Urinary bladder (tissue), 3 donors: ENCODE measurements at regions not wholly inside any gene's neighbourhood (a gene's known extent, or its start where the extent isn't known, plus 50 kb on each side); places are given as distances from the start of the nearest gene placed in this dataset.

Experiments used
- DNase-seq: peaks from one replicate; pipeline ENCODE4 v3.0.0-alpha.2; 2015; ENCODE audit errors: extremely low spot score
- H3K27ac ChIP-seq: one replicate; pipeline ENCODE4 v1.5.1; 2013; ENCODE audit warnings: low read depth, mild to moderate bottlenecking, moderate library complexity
- H3K36me3 ChIP-seq: one replicate; pipeline ENCODE4 v1.6.1; 2013; ENCODE audit warnings: mild to moderate bottlenecking, moderate library complexity; ENCODE audit not compliant: insufficient read depth
- H3K4me1 ChIP-seq: one replicate; pipeline ENCODE4 v1.6.1; 2013; ENCODE audit warnings: mild to moderate bottlenecking, moderate library complexity; ENCODE audit not compliant: insufficient read depth
- H3K4me3 ChIP-seq: one replicate; pipeline ENCODE4 v1.5.1; 2013; ENCODE audit warnings: low read depth, low read length
- WGBS: extraction: QIAGEN DNeasy Blood & Tissue Kit; methylation state at CpG from one replicate; pipeline ENCODE4 v1.1.7; 2013; 5-methylcytosine and 5-hydroxymethylcytosine counted together
- donor health status: healthy with polysubstance abuse.
- donor health status: healthy.

DNA sequence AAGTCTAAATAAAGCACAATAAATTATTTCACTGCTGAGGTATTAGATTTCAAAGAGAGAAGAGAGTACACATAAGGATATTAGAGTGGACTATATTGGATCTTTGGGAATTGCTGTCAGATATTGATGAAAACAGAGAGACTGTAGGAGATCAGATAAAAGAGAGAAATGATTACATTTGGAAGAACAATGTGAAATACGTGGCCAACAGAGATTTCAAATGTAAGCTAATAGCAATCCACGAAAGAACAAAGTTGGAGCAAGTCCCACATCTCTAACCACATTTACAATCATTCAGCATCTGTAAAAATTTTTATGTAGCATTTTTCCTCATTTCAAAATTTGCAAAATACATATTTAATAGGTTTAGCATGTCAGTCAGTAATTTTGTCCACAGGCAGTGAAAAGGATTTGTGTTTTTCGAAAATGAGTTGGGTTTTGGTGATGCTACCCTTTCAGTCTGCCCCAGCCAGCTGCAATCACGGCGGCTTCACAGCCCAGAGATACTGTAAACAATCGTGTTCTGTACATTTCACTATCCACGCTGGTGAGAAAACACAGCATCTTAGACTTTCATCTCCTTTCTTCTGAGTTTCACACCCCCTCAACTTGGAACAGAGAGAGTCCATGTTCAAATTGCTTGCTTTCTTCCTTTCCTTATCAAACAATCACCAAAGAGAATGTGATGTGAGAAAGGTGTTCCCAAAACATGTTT is 209.1 kb upstream of the LYPLAL1 start:
- Histone ChIP-seq H3K36me3 (no peaks in the 10 kb centered on the region), H3K4me3 (no peak overlapping the region), H3K27ac (no peak overlapping the region), H3K4me1 (no peaks in the 10 kb centered on the region)
- DNase-seq, result no peak
- 34% methylated on average over 7 of the region's 7 CpGs for WGBS

DNA sequence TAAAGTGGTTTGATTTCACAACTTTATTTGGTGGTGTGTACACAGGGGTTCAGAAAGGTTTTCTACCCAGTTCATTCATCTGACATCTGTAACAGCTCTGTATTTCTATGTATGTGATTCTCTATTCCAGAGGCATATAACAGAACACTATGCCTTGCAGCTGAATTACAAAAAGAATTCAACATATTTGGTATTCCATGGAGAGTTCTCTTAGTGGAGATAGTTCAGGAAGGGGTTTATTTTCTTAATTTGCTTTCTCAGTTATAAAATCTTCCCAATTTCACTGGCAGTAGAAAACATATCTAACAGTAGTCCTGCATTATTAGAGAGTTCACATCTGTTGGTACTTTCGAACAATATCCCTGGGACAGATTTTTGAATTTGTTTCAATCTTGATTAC is 207.9 kb upstream of the LYPLAL1 start:
- no peak overlapping the region for H3K4me3 ChIP-seq
- 66% methylated on average over 1 of the region's 1 CpG for WGBS
- H3K36me3 ChIP-seq, result no peaks in the 10 kb centered on the region
- no peak overlapping the region for H3K27ac ChIP-seq
- no peaks in the 10 kb centered on the region for H3K4me1 ChIP-seq
- DNase-seq, result no peak

DNA sequence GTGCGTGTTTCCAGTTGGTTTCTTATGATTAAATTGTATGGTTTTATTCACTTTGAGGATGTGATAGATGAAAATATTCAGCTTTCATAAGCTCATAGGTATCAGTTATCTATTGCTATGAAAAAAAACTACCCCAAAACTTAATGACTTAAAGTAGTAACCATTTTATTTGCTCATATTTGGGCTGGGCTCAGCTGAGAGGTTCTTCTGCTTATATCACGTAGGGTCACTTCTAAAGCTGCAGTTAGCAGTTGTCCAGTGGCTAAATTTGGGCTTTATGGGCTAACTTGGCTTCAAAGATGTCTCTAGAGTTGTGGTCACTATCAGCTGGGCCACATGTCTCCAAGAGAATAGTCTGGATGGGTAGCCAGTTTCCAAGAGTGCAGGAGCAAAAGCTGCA is 206.4 kb upstream of the LYPLAL1 start:
- H3K4me3 ChIP-seq, result no peak overlapping the region
- H3K4me1 ChIP-seq, result no peaks in the 10 kb centered on the region
- DNase-seq, result no peak
- no peaks in the 10 kb centered on the region for H3K36me3 ChIP-seq
- WGBS, result 95% methylated on average over 2 of the region's 2 CpGs
- H3K27ac ChIP-seq, result no peak overlapping the region

DNA sequence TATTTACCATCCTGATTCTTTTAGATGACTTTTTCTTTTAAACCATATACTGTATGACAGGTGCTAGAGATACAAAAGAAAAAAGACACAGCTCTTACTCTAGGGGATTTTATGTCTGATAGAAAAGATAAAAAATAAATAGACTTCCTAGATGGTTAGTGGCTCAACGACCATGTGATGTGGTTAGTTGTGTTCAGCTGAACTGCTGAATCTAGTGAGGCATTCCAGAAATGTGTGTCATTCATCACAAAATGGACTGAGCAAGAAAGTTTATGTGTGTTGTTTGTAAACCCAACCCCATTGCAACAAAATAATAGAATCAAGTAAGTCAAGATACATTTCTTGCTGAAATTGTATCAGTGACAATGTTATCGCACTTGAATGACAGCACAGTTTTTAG is 205.8 kb upstream of the LYPLAL1 start:
- WGBS, result 78% methylated on average over 2 of the region's 2 CpGs
- H3K36me3 ChIP-seq, result no peaks in the 10 kb centered on the region
- H3K27ac ChIP-seq, result no peak overlapping the region
- no peak overlapping the region for H3K4me3 ChIP-seq
- H3K4me1 ChIP-seq, result no peaks in the 10 kb centered on the region
- no peak for DNase-seq

DNA sequence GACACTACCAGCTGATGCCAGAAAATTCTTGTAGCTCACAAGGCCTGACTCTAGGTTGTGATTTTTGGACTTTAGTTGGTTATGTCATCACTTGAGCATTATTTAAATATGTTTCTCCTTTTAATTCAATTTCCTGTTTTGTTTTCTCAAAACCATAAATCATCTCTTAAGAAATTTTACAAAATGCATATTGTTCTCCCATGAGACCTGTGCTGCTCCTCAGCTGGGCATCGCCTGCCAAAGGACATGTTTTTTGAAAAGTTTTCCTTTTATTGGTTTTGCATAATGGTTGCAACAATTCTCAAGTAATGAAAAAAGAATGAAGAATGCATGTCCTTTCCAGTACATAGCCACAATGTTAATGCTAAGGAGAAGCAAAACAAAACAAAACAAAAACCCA is 204.7 kb upstream of the LYPLAL1 start:
- DNase-seq, result no peak
- Histone ChIP-seq H3K36me3 (no peaks in the 10 kb centered on the region), H3K4me1 (no peaks in the 10 kb centered on the region), H3K27ac (no peak overlapping the region), H3K4me3 (no peak overlapping the region)
- WGBS, result 90% methylated on average over 1 of the region's 1 CpG

DNA sequence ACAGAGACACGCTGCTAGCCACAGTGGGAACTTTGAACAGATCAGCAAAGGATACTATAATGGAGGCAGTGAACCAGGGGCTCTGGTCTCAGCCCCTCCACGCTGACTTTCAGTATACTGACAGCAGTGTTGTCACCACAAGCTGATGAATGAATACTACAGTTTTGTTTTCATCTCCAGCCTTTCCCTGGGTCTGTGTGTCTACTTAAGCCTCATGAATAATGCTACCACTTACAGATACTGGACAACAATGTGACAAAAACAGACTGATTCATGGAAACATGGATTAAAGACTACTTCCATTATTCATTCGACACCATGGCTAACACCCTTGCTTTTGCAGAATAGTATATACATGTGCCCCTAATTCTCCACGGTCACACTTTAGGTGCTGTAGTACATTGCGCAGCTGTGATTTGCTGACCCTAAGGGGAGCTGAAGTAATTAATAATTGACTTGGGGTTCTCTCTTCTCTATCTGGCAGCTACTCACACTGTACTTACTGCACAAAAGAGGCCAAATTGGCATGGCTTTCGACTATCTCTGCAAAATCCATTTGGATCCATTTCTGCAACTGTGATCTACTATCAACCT is 203.2 kb upstream of the LYPLAL1 start:
- Histone ChIP-seq H3K4me3 (no peak overlapping the region), H3K4me1 (no peaks in the 10 kb centered on the region), H3K27ac (no peak overlapping the region), H3K36me3 (no peaks in the 10 kb centered on the region)
- no peak for DNase-seq
- WGBS, result 90% methylated on average over 6 of the region's 6 CpGs

DNA sequence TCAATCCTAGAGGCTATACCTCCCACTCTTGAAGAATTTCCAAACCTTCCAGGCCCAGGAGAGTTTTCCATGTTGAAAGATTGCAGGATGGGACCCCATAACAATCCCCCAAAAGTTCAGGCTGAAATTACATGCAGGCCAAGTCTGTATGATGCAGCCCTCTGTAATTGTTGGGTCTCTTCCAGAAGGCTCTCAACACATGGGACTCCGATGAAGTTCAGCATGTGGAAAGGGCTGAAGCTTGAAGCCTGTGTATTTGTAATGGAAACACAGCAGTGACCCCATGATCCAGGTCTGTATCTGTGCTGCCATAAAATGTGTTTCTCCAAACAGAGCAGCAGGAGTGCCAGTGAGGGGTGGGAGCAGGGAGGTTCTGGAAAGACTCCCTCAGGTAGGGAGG is 202.5 kb upstream of the LYPLAL1 start:
- Histone ChIP-seq H3K4me3 (no peak overlapping the region), H3K36me3 (no peaks in the 10 kb centered on the region), H3K27ac (no peak overlapping the region), H3K4me1 (no peaks in the 10 kb centered on the region)
- peak; percentile 70 for DNase-seq
- 37% methylated on average over 1 of the region's 1 CpG for WGBS

DNA sequence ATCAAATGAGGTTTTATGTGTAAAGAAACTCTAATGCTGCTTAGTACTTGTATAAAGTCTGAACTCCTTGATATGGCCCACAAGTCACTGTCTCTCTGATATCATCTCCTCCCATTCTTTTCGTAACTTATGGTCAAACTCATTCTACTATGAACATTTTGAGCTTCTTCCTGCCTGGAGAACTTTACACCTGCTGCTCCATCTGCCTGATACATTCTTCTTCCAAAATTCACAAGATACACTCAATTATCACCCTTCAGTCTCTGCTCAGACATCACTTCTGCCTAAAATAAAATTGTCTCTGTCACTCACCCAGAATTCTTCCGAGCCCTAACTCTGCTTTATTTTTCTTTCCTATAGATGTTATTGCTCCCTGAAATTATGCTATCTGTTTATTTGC is 192.8 kb upstream of the LYPLAL1 start:
- no peak for DNase-seq
- no peaks in the 10 kb centered on the region for H3K36me3 ChIP-seq
- no peak overlapping the region for H3K27ac ChIP-seq
- H3K4me1 ChIP-seq, result peaks cover 2% of the 10 kb centered on the region
- H3K4me3 ChIP-seq, result no peak overlapping the region
- WGBS, result 89% methylated on average over 2 of the region's 2 CpGs

DNA sequence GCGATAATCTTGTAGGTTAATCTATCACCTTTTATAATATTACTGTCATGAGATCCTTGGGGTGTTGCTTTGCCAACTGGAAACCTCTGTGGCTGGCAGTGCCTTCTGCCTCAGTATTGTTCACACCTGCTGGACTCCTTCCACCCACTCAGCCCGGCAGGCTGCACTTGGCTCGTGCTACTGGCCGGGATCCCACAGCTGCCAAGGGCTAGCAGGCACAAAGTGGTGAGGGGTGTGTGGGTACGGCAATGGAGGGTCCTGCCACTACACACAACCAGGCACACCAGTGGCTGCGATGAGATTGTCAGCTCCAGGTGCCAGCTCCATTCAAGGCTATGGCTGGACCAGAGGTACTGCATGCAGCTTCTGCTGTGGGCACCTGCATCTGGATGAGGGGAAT is 191.2 kb upstream of the LYPLAL1 start:
- H3K4me3 ChIP-seq, result no peak overlapping the region
- no peak overlapping the region for H3K27ac ChIP-seq
- H3K36me3 ChIP-seq, result no peaks in the 10 kb centered on the region
- H3K4me1 ChIP-seq, result peaks cover 2% of the 10 kb centered on the region
- 77% methylated on average over 6 of the region's 6 CpGs for WGBS
- no peak for DNase-seq

DNA sequence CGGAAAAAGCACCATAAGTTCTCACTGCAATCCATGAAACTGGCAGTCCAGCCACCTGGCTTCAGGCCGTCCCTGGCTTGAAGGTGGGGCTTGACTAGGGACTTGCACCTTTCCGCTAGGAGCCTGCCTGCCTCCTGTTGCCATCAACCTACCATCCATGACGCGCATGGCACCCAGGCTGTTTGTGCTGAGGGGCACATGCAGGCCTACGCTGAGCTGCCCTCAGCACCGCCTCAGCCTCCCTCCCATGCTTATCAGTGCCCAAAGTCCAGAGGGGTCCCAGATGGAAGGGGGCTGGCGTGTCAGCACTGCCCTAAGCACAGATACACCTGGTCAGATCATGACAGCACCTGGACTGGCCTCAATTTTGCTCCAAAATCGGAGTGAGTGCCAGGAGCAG is 190.2 kb upstream of the LYPLAL1 start:
- 97% methylated on average over 9 of the region's 9 CpGs for WGBS
- H3K36me3 ChIP-seq, result no peaks in the 10 kb centered on the region
- DNase-seq, result no peak
- no peak overlapping the region for H3K4me3 ChIP-seq
- peaks cover 2% of the 10 kb centered on the region for H3K4me1 ChIP-seq
- no peak overlapping the region for H3K27ac ChIP-seq

DNA sequence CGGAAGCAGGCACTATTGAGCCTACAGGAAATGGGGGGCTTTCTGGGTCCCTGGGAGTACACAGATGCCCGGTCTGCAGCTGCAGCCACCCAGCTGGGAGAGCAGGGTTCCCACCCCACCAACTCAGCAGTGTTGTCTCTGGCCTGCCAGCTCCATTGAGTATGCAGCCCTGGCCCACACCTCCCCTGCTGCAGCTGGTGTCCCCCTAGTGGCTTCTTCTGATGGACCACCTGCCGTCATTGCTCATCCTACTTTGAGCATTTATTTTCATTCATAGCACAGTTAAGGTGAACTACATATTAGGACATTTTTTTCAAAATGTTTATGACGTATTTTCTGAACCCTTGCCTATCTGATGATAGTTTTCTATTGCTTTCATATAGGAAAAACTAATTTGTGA is 189.8 kb upstream of the LYPLAL1 start:
- 87% methylated on average over 4 of the region's 4 CpGs for WGBS
- Histone ChIP-seq H3K36me3 (no peaks in the 10 kb centered on the region), H3K4me1 (peaks cover 2% of the 10 kb centered on the region), H3K4me3 (no peak overlapping the region), H3K27ac (no peak overlapping the region)
- no peak for DNase-seq

DNA sequence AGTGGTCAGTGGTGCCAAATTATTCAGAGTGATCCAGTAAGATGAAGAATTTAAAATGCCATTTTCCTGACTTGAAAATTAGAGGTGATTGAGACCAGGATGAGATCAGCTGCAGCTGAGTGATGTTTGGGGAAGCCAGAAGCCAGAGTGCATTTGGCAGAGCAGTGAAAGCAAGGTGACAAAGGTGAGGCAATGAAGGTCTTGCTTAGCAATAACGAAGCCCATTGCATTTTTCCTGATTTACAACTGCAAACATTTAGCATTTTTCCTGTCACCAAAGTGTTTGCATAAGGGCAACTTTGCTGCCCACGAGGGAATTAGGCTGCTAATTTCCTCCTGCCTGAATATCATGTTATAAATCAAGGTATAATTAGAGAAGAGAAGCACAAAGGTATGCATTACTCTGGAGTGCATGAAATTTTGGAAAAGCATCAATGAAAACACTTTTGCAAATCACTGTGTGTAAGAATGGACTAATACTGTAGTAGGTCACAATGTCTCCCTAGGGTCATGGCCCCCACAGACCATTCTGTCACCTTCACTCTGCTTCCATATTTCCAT is 188.2 kb upstream of the LYPLAL1 start:
- no peak for DNase-seq
- 39% methylated on average over 2 of the region's 2 CpGs for WGBS
- no peak overlapping the region for H3K4me3 ChIP-seq
- H3K27ac ChIP-seq, result no peak overlapping the region
- peaks cover 2% of the 10 kb centered on the region for H3K4me1 ChIP-seq
- H3K36me3 ChIP-seq, result no peaks in the 10 kb centered on the region

DNA sequence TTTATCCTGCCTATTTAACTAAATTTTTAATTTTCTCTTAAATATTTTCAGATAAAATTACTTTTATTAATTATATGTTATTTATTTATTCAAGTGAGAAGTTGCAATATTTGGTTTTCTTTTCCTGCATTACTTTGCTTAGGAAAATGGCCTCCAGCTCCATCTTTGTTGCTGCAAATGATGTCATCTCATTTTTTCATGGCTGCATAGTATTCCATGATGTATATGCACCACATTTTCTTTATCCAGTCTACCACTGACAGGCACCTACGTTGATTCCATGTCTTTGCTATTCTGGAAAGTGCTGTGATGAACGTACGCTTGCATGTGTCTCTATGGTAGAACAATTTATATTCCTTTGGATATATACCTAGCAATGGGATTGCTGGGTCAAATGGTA is 186.9 kb upstream of the LYPLAL1 start:
- Histone ChIP-seq H3K4me3 (no peak overlapping the region), H3K4me1 (no peaks in the 10 kb centered on the region), H3K36me3 (no peaks in the 10 kb centered on the region), H3K27ac (no peak overlapping the region)
- no peak for DNase-seq
- 63% methylated on average over 3 of the region's 3 CpGs for WGBS

DNA sequence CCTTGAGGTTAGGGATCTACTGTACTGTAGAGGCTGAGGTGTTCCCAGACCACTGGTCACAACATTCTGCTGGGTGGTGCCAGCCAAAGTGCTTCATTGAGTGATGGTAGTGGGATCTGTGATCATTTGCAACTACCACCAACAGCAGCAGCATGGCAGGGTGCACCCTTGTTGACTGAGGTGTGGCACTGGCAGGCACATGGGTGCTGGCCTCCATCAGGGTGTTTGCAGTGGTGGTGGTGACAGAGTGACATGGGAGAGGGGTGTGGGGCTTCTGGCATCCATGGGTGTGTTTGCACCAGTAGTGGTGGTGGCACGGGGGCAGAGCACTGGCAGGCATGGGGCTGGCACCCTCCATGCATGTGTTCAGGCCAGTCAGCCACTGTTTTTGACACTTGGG is 183.7 kb upstream of the LYPLAL1 start:
- WGBS, result 90% methylated on average over 1 of the region's 1 CpG
- H3K4me1 ChIP-seq, result no peaks in the 10 kb centered on the region
- H3K27ac ChIP-seq, result no peak overlapping the region
- no peak for DNase-seq
- no peaks in the 10 kb centered on the region for H3K36me3 ChIP-seq
- H3K4me3 ChIP-seq, result no peak overlapping the region
